PC-3 (cell line): ENCODE measurements at regions not wholly inside any gene's neighbourhood (a gene's known extent, or its start where the extent isn't known, plus 50 kb on each side); places are given as distances from the start of the nearest gene placed in this dataset.

ENCODE experiments used
- ATAC-seq: fragments of 200-7000 bp; cut with Tn5 transposase; 2 replicates; pipeline ENCODE4 v1.9.1; 2020; ENCODE audit warnings: mild to moderate bottlenecking, moderate library complexity
- BruUV-seq: library from RNA; stranded (reverse); fragments of 400-500 nt; replicated peaks from 2 replicates; lab custom pipeline; 2021; lab: Mats Ljungman, UMichigan
- CTCF ChIA-PET: fragments of 300-600 bp; sonication (Branson Sonifier 250); formaldehyde crosslinking; loops from one replicate; lab custom pipeline; 2022; ENCODE audit warnings: antibody characterized with exemption; lab: Charles Lee
- POLR2A ChIA-PET: fragments of 300-600 bp; sonication (Branson Sonifier 250); formaldehyde crosslinking; loops from one replicate; lab custom pipeline; 2022; ENCODE audit warnings: antibody characterized with exemption; ENCODE audit not compliant: unreplicated experiment; lab: Charles Lee
- DNase-seq: peaks from one replicate; pipeline ENCODE4 v3.0.0-alpha.2; 2015
- H2AFZ ChIP-seq: fragments of 300-600 bp; sonication (generic); 2 replicates; pipeline ENCODE4 v1.6.0; 2016; ENCODE audit warnings: antibody characterized with exemption, low read length
- H3F3A ChIP-seq: fragments of 300-600 bp; sonication (generic); one replicate; pipeline ENCODE4 v1.6.0; 2017; ENCODE audit warnings: antibody characterized with exemption, low read length, control low read depth, mild to moderate bottlenecking; ENCODE audit not compliant: unreplicated experiment
- H3K27ac ChIP-seq: fragments of 300-600 bp; sonication (generic); 2 replicates; pipeline ENCODE4 v1.5.1; 2016; ENCODE audit warnings: mild to moderate bottlenecking, low read length
- H3K27me3 ChIP-seq: fragments of 300-600 bp; sonication (generic); 2 replicates; pipeline ENCODE4 v1.6.1; 2016; ENCODE audit warnings: low read length, mixed read lengths
- H3K36me3 ChIP-seq: fragments of 300-600 bp; sonication (generic); 2 replicates; pipeline ENCODE4 v1.6.1; 2016; ENCODE audit warnings: low read depth, mixed run types, low read length, mixed read lengths
- H3K4me1 ChIP-seq: fragments of 300-600 bp; sonication (generic); 2 replicates; pipeline ENCODE4 v1.5.1; 2016; ENCODE audit warnings: low read length; ENCODE audit not compliant: insufficient read depth
- H3K4me2 ChIP-seq: fragments of 300-600 bp; sonication (generic); 2 replicates; pipeline ENCODE4 v1.6.0; 2016; ENCODE audit warnings: low read length
- H3K4me3 ChIP-seq: fragments of 300-600 bp; sonication (generic); 2 replicates; pipeline ENCODE4 v1.5.1; 2016; ENCODE audit warnings: mild to moderate bottlenecking, low read length, mixed read lengths
- H3K79me2 ChIP-seq: fragments of 300-600 bp; sonication (generic); 2 replicates; pipeline ENCODE4 v1.6.1; 2017; ENCODE audit warnings: low read length, mixed read lengths
- H3K9ac ChIP-seq: fragments of 300-600 bp; sonication (generic); 2 replicates; pipeline ENCODE4 v1.6.0; 2016; ENCODE audit warnings: mild to moderate bottlenecking, low read length
- H3K9me2 ChIP-seq: fragments of 300-600 bp; sonication (generic); replicated peaks from 2 replicates; pipeline ENCODE4 v1.6.1; 2016; ENCODE audit warnings: mixed run types, low read length, mixed read lengths
- H3K9me3 ChIP-seq: fragments of 300-600 bp; sonication (generic); 2 replicates; pipeline ENCODE4 v1.6.1; 2016; ENCODE audit warnings: low read length, mixed read lengths
- H4K20me1 ChIP-seq: fragments of 300-600 bp; sonication (generic); 2 replicates; pipeline ENCODE4 v1.6.1; 2016; ENCODE audit warnings: low read length, mixed read lengths
- EZH2 ChIP-seq: fragments of 300-600 bp; sonication (generic); IDR thresholded peaks from one replicate; pipeline ENCODE4 v1.6.1; 2017; ENCODE audit warnings: antibody characterized with exemption, mild to moderate bottlenecking, low read length; ENCODE audit not compliant: unreplicated experiment
- EZH2phosphoT487 ChIP-seq: fragments of 300-600 bp; sonication (generic); IDR thresholded peaks from 2 replicates; pipeline ENCODE4 v1.6.1; 2018; ENCODE audit warnings: mild to moderate bottlenecking, antibody characterized with exemption, low read length, borderline replicate concordance
- intact Hi-C: fragments of 100-400 bp; cut with micrococcal nuclease; formaldehyde crosslinking; loops from 2 replicates; pipeline ENCODE4 v1.9.0; 2023
- TF ChIP-seq, protein P1 (sequence below): fragments of 300-600 bp; sonication (generic); conservative IDR thresholded peaks from 2 replicates; pipeline ENCODE4 v1.5.1; 2017; ENCODE audit warnings: antibody characterized with exemption, low read depth, mild to moderate bottlenecking, low read length

DNA sequence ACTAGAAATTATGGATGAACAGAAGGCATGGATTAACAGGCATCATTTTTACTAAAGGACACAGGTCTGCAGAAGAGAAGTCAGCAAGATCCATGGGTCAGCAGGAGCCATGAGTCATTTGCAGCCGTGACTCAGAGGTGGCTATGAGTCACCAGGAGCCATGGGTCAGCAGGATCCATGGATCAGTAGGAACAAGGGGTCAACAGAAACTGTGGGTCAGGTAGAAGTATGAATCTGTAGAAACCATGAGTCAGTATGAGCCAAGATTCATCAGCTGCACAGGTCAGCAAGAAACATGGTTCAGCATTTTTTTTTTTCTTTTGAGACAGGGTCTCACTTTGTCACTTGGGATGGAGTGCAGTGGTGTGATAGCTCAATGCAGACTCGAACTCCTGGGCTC lies 58.2 kb upstream of the HS3ST4 start:
- Histone ChIP-seq H3F3A (no peaks in the 10 kb centered on the region), H3K36me3 (no peaks in the 10 kb centered on the region), H3K4me2 (no peak overlapping the region), H3K9me3 (no peaks in the 10 kb centered on the region), H3K4me3 (no peak overlapping the region), H3K79me2 (no peaks in the 10 kb centered on the region), H3K4me1 (no peaks in the 10 kb centered on the region), H4K20me1 (no peaks in the 10 kb centered on the region), H3K27me3 (no peaks in the 10 kb centered on the region), H3K9ac (no peak overlapping the region), H3K9me2 (no peaks in the 10 kb centered on the region), H2AFZ (no peak overlapping the region), H3K27ac (no peak overlapping the region)
- ChIA-PET CTCF (no interaction called here), POLR2A (no interaction called here)
- TF ChIP-seq EZH2phosphoT487 (no peak), EZH2 (no peak)
- TF ChIP-seq, protein P1, sequence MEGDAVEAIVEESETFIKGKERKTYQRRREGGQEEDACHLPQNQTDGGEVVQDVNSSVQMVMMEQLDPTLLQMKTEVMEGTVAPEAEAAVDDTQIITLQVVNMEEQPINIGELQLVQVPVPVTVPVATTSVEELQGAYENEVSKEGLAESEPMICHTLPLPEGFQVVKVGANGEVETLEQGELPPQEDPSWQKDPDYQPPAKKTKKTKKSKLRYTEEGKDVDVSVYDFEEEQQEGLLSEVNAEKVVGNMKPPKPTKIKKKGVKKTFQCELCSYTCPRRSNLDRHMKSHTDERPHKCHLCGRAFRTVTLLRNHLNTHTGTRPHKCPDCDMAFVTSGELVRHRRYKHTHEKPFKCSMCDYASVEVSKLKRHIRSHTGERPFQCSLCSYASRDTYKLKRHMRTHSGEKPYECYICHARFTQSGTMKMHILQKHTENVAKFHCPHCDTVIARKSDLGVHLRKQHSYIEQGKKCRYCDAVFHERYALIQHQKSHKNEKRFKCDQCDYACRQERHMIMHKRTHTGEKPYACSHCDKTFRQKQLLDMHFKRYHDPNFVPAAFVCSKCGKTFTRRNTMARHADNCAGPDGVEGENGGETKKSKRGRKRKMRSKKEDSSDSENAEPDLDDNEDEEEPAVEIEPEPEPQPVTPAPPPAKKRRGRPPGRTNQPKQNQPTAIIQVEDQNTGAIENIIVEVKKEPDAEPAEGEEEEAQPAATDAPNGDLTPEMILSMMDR: no peak
- BruUV-seq: no TSS peak
- DNase-seq: peak; percentile 25
- ATAC-seq: no peak
- intact Hi-C loops: no loop called here

GRCh38 chr16:25628766-25629165 lies 63.0 kb upstream of the HS3ST4 start:
- Histone ChIP-seq H3K4me2 (no peak overlapping the region), H3K9me3 (no peaks in the 10 kb centered on the region), H3K9me2 (no peaks in the 10 kb centered on the region), H3K4me3 (no peak overlapping the region), H3K36me3 (no peaks in the 10 kb centered on the region), H3K4me1 (no peaks in the 10 kb centered on the region), H4K20me1 (no peaks in the 10 kb centered on the region), H3K79me2 (no peaks in the 10 kb centered on the region), H3K27ac (no peak overlapping the region), H3K27me3 (no peaks in the 10 kb centered on the region), H3F3A (no peaks in the 10 kb centered on the region), H3K9ac (no peak overlapping the region), H2AFZ (no peak overlapping the region)
- TF ChIP-seq EZH2phosphoT487 (no peak), EZH2 (no peak)
- TF ChIP-seq, protein P1: no peak
- intact Hi-C loops: no loop called here
- no TSS peak for BruUV-seq
- no peak for DNase-seq
- ATAC-seq: no peak
- ChIA-PET POLR2A (no interaction called here), CTCF (no interaction called here)

- no TSS peak for BruUV-seq
- TF ChIP-seq EZH2phosphoT487 (no peak), EZH2 (no peak)
- TF ChIP-seq, protein P1: no peak
- intact Hi-C loops: no loop called here
- no peaks in the 10 kb centered on the region for H3K36me3 ChIP-seq
- no peaks in the 10 kb centered on the region for H3K9me2 ChIP-seq
- no peak overlapping the region for H3K4me3 ChIP-seq
- DNase-seq (no peak), ATAC-seq (no peak)
- H3K4me1 ChIP-seq: no peaks in the 10 kb centered on the region
- no peak overlapping the region for H2AFZ ChIP-seq
- H3K79me2 ChIP-seq: no peaks in the 10 kb centered on the region
- POLR2A ChIA-PET: no interaction called here
- H4K20me1 ChIP-seq: no peaks in the 10 kb centered on the region
- H3K9ac ChIP-seq: no peak overlapping the region
- H3K4me2 ChIP-seq: no peak overlapping the region
- H3K9me3 ChIP-seq: no peaks in the 10 kb centered on the region
- no peak overlapping the region for H3K27ac ChIP-seq
- H3K27me3 ChIP-seq: no peaks in the 10 kb centered on the region
- CTCF ChIA-PET: no interaction called here
- H3F3A ChIP-seq: no peaks in the 10 kb centered on the region
These were observed 64.1 kb upstream of the HS3ST4 start for GRCh38 chr16:25627641-25628040.
